Uterus (tissue), 3 donors: ENCODE measurements at regions not wholly inside any gene's neighbourhood (a gene's known extent, or its start where the extent isn't known, plus 50 kb on each side); places are given as distances from the start of the nearest gene placed in this dataset.

Source experiments
- DNase-seq, 2 donors: peaks; one replicate each; pipeline ENCODE4 v3.0.0-alpha.2; 2019 to 2020
- H3K27ac ChIP-seq, 2 donors: fragments of 200-600 bp; sonication (generic); 1 replicate in 1 of 2; 2 replicates in 1 of 2; pipeline ENCODE4 v1.5.1; 2016 to 2018
- H3K27me3 ChIP-seq, 2 donors: fragments of 200-600 bp; sonication (generic); one replicate each; pipeline ENCODE4 v1.5.1; 2018 to 2019; ENCODE audit warnings: control low read depth in 1 of 2
- H3K36me3 ChIP-seq, 2 donors: fragments of 200-600 bp; sonication (generic); one replicate each; pipeline ENCODE4 v1.5.1; 2019; ENCODE audit warnings: control low read depth in 1 of 2
- H3K4me1 ChIP-seq, 2 donors: fragments of 200-600 bp; sonication (generic); one replicate each; pipeline ENCODE4 v1.5.1; 2018 to 2019; ENCODE audit warnings: control low read depth in 1 of 2
- H3K4me3 ChIP-seq, 2 donors: fragments of 200-600 bp; sonication (generic); 1 replicate in 1 of 2; 2 replicates in 1 of 2; pipeline ENCODE4 v1.5.1; 2018 to 2019; ENCODE audit warnings: mild to moderate bottlenecking in 1 of 2
- H3K9me3 ChIP-seq, 2 donors: fragments of 200-600 bp; sonication (generic); one replicate each; pipeline ENCODE4 v1.5.1; 2019; ENCODE audit warnings: control low read depth in 1 of 2
- CTCF ChIP-seq, 4 experiments: fragments of 200-600 bp in 2 of 4; fragments of 450-650 bp in 2 of 4; sonication (generic) in 2 of 4; IDR thresholded peaks; one replicate each; pipeline ENCODE4 v1.5.1; 2016 to 2019; ENCODE audit warnings: antibody characterized with exemption in 4 of 4, mild to moderate bottlenecking in 2 of 4, moderate library complexity in 1 of 4
- POLR2A ChIP-seq, 2 donors: fragments of 450-650 bp; IDR thresholded peaks; one replicate each; pipeline ENCODE4 v1.6.1; 2016; ENCODE audit warnings: antibody characterized with exemption in 2 of 2, mild to moderate bottlenecking in 1 of 2, moderate library complexity in 1 of 2
- intact Hi-C: fragments of 100-400 bp; cut with DNase I; formaldehyde crosslinking; loops from one replicate; pipeline ENCODE4 v1.15.1; 2023; ENCODE audit warnings: low total_unique reads
- donor health status: DM: yes; HTN: yes; CAD: no.

- H3K27me3 ChIP-seq, result no peaks in the 10 kb centered on the region
- no peak overlapping the region for H3K27ac ChIP-seq
- H3K4me3 ChIP-seq, result no peak overlapping the region
- H3K9me3 ChIP-seq, result no peaks in the 10 kb centered on the region
- no peak for TF ChIP-seq CTCF (IDR thresholded peaks at IDR 0.05)
- no peak for TF ChIP-seq POLR2A (IDR thresholded peaks at IDR 0.05)
- intact Hi-C loops, result no loop called here
- no peak for DNase-seq
- H3K4me1 ChIP-seq, result no peaks in the 10 kb centered on the region
- no peaks in the 10 kb centered on the region for H3K36me3 ChIP-seq
Measured at GRCh38 chr11:19441288-19441687, 200.5 kb upstream of the E2F8 start.

- intact Hi-C loops, result no loop called here
- no peaks in the 10 kb centered on the region for H3K36me3 ChIP-seq
- no peaks in the 10 kb centered on the region for H3K9me3 ChIP-seq
- H3K27me3 ChIP-seq, result no peaks in the 10 kb centered on the region
- no peak overlapping the region for H3K4me3 ChIP-seq
- TF ChIP-seq POLR2A (IDR thresholded peaks at IDR 0.05) (no peak), CTCF (IDR thresholded peaks at IDR 0.05) (no peak)
- no peaks in the 10 kb centered on the region for H3K4me1 ChIP-seq
- no peak overlapping the region for H3K27ac ChIP-seq
- no peak for DNase-seq
Measured at GRCh38 chr11:19437760-19438159, 197.0 kb upstream of the E2F8 start.

GRCh38 chr11:19436932-19437331 is 196.2 kb upstream of the E2F8 start:
- no peaks in the 10 kb centered on the region for H3K36me3 ChIP-seq
- H3K9me3 ChIP-seq, result no peaks in the 10 kb centered on the region
- DNase-seq, result no peak
- no peaks in the 10 kb centered on the region for H3K4me1 ChIP-seq
- no peaks in the 10 kb centered on the region for H3K27me3 ChIP-seq
- TF ChIP-seq CTCF (IDR thresholded peaks at IDR 0.05), result no peak
- no peak for TF ChIP-seq POLR2A (IDR thresholded peaks at IDR 0.05)
- H3K27ac ChIP-seq, result no peak overlapping the region
- H3K4me3 ChIP-seq, result no peak overlapping the region
- intact Hi-C loops, result no loop called here

- no peaks in the 10 kb centered on the region for H3K9me3 ChIP-seq
- H3K27ac ChIP-seq, result no peak overlapping the region
- no peaks in the 10 kb centered on the region for H3K4me1 ChIP-seq
- TF ChIP-seq POLR2A (IDR thresholded peaks at IDR 0.05) (no peak), CTCF (IDR thresholded peaks at IDR 0.05) (no peak)
- no peaks in the 10 kb centered on the region for H3K27me3 ChIP-seq
- no peak for DNase-seq
- intact Hi-C loops, result no loop called here
- H3K36me3 ChIP-seq, result no peaks in the 10 kb centered on the region
- no peak overlapping the region for H3K4me3 ChIP-seq
Measured at GRCh38 chr11:19435306-19435989, 194.7 kb upstream of the E2F8 start.

- TF ChIP-seq POLR2A (IDR thresholded peaks at IDR 0.05) (no peak), CTCF (IDR thresholded peaks at IDR 0.05) (no peak)
- Histone ChIP-seq H3K36me3 (no peaks in the 10 kb centered on the region), H3K27me3 (no peaks in the 10 kb centered on the region), H3K4me1 (no peaks in the 10 kb centered on the region), H3K4me3 (no peak overlapping the region), H3K27ac (no peak overlapping the region), H3K9me3 (no peaks in the 10 kb centered on the region)
- no peak for DNase-seq
- intact Hi-C loops, result no loop called here
Measured at GRCh38 chr11:19433791-19434190, 193.0 kb upstream of the E2F8 start.
